ENCODE measurements at regions not wholly inside any gene's neighbourhood (a gene's known extent, or its start where the extent isn't known, plus 50 kb on each side); places are given as distances from the start of the nearest gene placed in this dataset.

GRCh38 chr22:22076361-22076760 lies 93.8 kb upstream of the TOP3B start:
- BruUV-seq (replicated peaks): no TSS peak
- no peak for TF ChIP-seq CTCF (IDR thresholded peaks at IDR 0.05; ENCODE audit: unreplicated experiment)
- intact Hi-C loops (cut with micrococcal nuclease; ENCODE audit: unreplicated experiment): no loop called here
- H3K9me3 Mint-ChIP-seq (ENCODE audit: low read depth, unreplicated experiment): no peaks in the 10 kb centered on the region
- peaks cover 16% of the 10 kb centered on the region for H3K4me1 Mint-ChIP-seq (ENCODE audit: low read depth, unreplicated experiment)
- H3K27ac Mint-ChIP-seq (ENCODE audit: unreplicated experiment): no peak overlapping the region
- H3K36me3 Mint-ChIP-seq (ENCODE audit: insufficient read depth, unreplicated experiment): no peaks in the 10 kb centered on the region
- H3K4me3 Mint-ChIP-seq (ENCODE audit: low read depth, unreplicated experiment): no peak overlapping the region
- CTCF ChIA-PET: no interaction called here
- peaks cover 18% of the 10 kb centered on the region for H3K27me3 Mint-ChIP-seq (ENCODE audit: unreplicated experiment)
- DNase-seq: no peak

- Mint-ChIP-seq H3K4me3 (ENCODE audit: low read depth, unreplicated experiment) (no peak overlapping the region), H3K36me3 (ENCODE audit: insufficient read depth, unreplicated experiment) (no peaks in the 10 kb centered on the region), H3K4me1 (ENCODE audit: low read depth, unreplicated experiment) (peaks cover 16% of the 10 kb centered on the region), H3K27ac (ENCODE audit: unreplicated experiment) (no peak overlapping the region), H3K27me3 (ENCODE audit: unreplicated experiment) (peaks cover 10% of the 10 kb centered on the region), H3K9me3 (ENCODE audit: low read depth, unreplicated experiment) (no peaks in the 10 kb centered on the region)
- CTCF ChIA-PET: no interaction called here
- intact Hi-C loops (cut with micrococcal nuclease; ENCODE audit: unreplicated experiment): no loop called here
- no peak for TF ChIP-seq CTCF (IDR thresholded peaks at IDR 0.05; ENCODE audit: unreplicated experiment)
- BruUV-seq (replicated peaks): no TSS peak
- no peak for DNase-seq
Measured at GRCh38 chr22:22075382-22076163, 93.0 kb upstream of the TOP3B start.

- DNase-seq: peak; percentile 38
- Mint-ChIP-seq H3K4me3 (ENCODE audit: low read depth, unreplicated experiment) (no peak overlapping the region), H3K9me3 (ENCODE audit: low read depth, unreplicated experiment) (no peaks in the 10 kb centered on the region)
Measured at GRCh38 chr22:22074634-22075381, 92.2 kb upstream of the TOP3B start.

More at GRCh38 chr22:22074634-22075381, 92.2 kb upstream of the TOP3B start:
- no TSS peak for BruUV-seq (replicated peaks)
- peaks cover 16% of the 10 kb centered on the region for H3K4me1 Mint-ChIP-seq (ENCODE audit: low read depth, unreplicated experiment)
- CTCF ChIA-PET: interaction anchor here (1.0 kb wide), 1 partner anchor 36 kb away, joined by 4 read pairs; no protein-coding TSS in a partner anchor
- no peaks in the 10 kb centered on the region for H3K36me3 Mint-ChIP-seq (ENCODE audit: insufficient read depth, unreplicated experiment)
- TF ChIP-seq CTCF (IDR thresholded peaks at IDR 0.05; ENCODE audit: unreplicated experiment): no peak
- intact Hi-C loops (cut with micrococcal nuclease; ENCODE audit: unreplicated experiment): no loop called here
- peaks cover 9% of the 10 kb centered on the region for H3K27me3 Mint-ChIP-seq (ENCODE audit: unreplicated experiment)
- H3K27ac Mint-ChIP-seq (ENCODE audit: unreplicated experiment): no peak overlapping the region

Measured in Calu3 (cell line).